ENCODE measurements at regions not wholly inside any gene's neighbourhood (a gene's known extent, or its start where the extent isn't known, plus 50 kb on each side); places are given as distances from the start of the nearest gene placed in this dataset.

DNA sequence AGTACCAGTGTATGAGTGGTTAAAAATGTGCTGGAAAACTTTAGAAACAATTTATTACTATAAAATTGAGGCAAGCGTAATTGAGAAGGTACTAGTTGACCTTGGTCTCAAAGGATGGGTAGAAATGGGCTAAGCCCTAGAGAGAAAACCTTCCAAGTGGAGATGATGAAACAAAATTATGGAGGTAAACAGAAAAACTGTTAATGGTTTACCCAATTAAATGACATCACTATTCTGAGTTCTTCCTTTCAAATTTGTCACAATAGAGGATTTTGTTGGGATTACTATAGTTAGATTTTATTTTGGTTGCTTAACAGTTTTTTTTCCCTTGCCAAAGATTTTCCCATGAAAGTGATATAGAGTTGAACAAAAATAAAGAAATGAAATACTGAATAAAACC lies 1302.5 kb upstream of the TENM3 start:
- TF ChIP-seq, protein P1, sequence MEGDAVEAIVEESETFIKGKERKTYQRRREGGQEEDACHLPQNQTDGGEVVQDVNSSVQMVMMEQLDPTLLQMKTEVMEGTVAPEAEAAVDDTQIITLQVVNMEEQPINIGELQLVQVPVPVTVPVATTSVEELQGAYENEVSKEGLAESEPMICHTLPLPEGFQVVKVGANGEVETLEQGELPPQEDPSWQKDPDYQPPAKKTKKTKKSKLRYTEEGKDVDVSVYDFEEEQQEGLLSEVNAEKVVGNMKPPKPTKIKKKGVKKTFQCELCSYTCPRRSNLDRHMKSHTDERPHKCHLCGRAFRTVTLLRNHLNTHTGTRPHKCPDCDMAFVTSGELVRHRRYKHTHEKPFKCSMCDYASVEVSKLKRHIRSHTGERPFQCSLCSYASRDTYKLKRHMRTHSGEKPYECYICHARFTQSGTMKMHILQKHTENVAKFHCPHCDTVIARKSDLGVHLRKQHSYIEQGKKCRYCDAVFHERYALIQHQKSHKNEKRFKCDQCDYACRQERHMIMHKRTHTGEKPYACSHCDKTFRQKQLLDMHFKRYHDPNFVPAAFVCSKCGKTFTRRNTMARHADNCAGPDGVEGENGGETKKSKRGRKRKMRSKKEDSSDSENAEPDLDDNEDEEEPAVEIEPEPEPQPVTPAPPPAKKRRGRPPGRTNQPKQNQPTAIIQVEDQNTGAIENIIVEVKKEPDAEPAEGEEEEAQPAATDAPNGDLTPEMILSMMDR (IDR thresholded peaks at IDR 0.05; ENCODE audit: borderline replicate concordance, extremely low read depth, low read length, poor library complexity, severe bottlenecking), result no peak
- TF ChIP-seq EZH2 (IDR thresholded peaks at IDR 0.05; ENCODE audit: borderline replicate concordance, low read depth, low read length, severe bottlenecking), result no peak
